ENCODE measurements at regions not wholly inside any gene's neighbourhood (a gene's known extent, or its start where the extent isn't known, plus 50 kb on each side); places are given as distances from the start of the nearest gene placed in this dataset.
"Not testable (repeated sequence)": the region's sequence is repeated elsewhere in the genome, so short reads cannot be mapped to it uniquely, and the experiment has no call there.

DNA sequence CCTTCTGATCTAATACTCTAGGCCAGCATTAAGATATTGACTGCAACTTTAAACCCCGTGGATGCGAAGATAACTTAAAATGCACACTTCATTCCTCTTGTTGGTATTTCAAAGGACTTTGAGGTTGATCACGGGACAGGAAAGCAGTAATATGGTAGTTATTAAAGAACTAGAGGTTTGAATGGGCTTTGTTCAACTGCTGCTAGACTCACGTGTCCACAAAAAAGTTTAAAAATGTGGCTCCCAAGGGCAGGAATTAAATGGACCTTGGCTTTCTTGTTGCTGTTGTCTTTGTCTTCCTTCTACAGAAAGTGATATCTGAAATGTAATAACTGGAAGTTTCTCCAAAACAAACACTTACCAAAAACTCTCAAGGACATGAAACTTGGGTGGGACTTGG, 186.3 kb downstream of the XPNPEP1 start:
- ChIA-PET POLR2A (no interaction called here), CTCF (no interaction called here)
- intact Hi-C loops (cut with micrococcal nuclease; ENCODE audit: unreplicated experiment) = no loop called here
- ATAC-seq (no peak), DNase-seq (ENCODE audit: low read depth, low spot score) (no peak)
- Histone ChIP-seq H3K4me3 (ENCODE audit: low read depth in 2 of 2, low read length in 2 of 2) (no peak overlapping the region), H3K9me3 (ENCODE audit: control insufficient read depth, insufficient read depth, low read depth, low read length) (no peaks in the 10 kb centered on the region), H3K27ac (ENCODE audit: low read length) (no peak overlapping the region), H3K36me3 (ENCODE audit: control insufficient read depth, insufficient read depth, low read length) (no peaks in the 10 kb centered on the region), H3K4me1 (ENCODE audit: control insufficient read depth, insufficient read depth, low read length) (no peaks in the 10 kb centered on the region), H3K27me3 (ENCODE audit: control insufficient read depth, insufficient read depth, low read length) (no peaks in the 10 kb centered on the region)
- BruUV-seq (replicated peaks) = no TSS peak
- in situ Hi-C loops (cut with HindIII; ENCODE audit: low pct_unique_long_range_greater_than_20kb, low sequenced_read_pairs) = no loop called here
- TF ChIP-seq, protein P1, sequence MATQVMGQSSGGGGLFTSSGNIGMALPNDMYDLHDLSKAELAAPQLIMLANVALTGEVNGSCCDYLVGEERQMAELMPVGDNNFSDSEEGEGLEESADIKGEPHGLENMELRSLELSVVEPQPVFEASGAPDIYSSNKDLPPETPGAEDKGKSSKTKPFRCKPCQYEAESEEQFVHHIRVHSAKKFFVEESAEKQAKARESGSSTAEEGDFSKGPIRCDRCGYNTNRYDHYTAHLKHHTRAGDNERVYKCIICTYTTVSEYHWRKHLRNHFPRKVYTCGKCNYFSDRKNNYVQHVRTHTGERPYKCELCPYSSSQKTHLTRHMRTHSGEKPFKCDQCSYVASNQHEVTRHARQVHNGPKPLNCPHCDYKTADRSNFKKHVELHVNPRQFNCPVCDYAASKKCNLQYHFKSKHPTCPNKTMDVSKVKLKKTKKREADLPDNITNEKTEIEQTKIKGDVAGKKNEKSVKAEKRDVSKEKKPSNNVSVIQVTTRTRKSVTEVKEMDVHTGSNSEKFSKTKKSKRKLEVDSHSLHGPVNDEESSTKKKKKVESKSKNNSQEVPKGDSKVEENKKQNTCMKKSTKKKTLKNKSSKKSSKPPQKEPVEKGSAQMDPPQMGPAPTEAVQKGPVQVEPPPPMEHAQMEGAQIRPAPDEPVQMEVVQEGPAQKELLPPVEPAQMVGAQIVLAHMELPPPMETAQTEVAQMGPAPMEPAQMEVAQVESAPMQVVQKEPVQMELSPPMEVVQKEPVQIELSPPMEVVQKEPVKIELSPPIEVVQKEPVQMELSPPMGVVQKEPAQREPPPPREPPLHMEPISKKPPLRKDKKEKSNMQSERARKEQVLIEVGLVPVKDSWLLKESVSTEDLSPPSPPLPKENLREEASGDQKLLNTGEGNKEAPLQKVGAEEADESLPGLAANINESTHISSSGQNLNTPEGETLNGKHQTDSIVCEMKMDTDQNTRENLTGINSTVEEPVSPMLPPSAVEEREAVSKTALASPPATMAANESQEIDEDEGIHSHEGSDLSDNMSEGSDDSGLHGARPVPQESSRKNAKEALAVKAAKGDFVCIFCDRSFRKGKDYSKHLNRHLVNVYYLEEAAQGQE (IDR thresholded peaks at IDR 0.05; ENCODE audit: insufficient read depth in 1 of 2, low read depth in 2 of 2, low read length in 1 of 2) = no peak

DNA sequence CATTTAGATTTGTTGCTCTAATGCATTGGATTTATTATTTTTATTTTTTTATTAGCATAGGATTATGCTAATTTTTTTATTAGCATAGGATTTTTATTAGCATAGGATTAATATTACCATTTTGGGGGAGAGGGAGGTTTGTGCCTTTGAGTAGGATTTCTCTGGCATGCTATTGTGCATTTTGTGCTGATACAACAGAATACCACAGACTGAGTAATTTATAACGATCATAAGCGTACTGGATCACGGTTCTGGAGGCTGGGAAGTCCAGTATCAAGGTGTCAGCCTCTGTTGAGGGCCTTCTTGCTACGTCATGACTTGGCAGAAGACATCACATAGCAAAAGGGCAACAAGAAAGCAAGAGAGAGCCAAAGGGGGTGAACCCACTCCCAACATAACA, 187.5 kb downstream of the XPNPEP1 start:
- BruUV-seq (replicated peaks) = no TSS peak
- no peaks in the 10 kb centered on the region for H3K36me3 ChIP-seq (ENCODE audit: control insufficient read depth, insufficient read depth, low read length)
- H3K27ac ChIP-seq (ENCODE audit: low read length) = no peak overlapping the region
- no peaks in the 10 kb centered on the region for H3K9me3 ChIP-seq (ENCODE audit: control insufficient read depth, insufficient read depth, low read depth, low read length)
- ChIA-PET CTCF (no interaction called here), POLR2A (no interaction called here)
- DNase-seq (ENCODE audit: low read depth, low spot score) (no peak), ATAC-seq (no peak)
- TF ChIP-seq TCF7L2 (IDR thresholded peaks at IDR 0.05; ENCODE audit: low read depth, low read length) = no peak
- in situ Hi-C loops (cut with HindIII; ENCODE audit: low pct_unique_long_range_greater_than_20kb, low sequenced_read_pairs) = no loop called here
- no peaks in the 10 kb centered on the region for H3K4me1 ChIP-seq (ENCODE audit: control insufficient read depth, insufficient read depth, low read length)
- intact Hi-C loops (cut with micrococcal nuclease; ENCODE audit: unreplicated experiment) = no loop called here
- no peaks in the 10 kb centered on the region for H3K27me3 ChIP-seq (ENCODE audit: control insufficient read depth, insufficient read depth, low read length)
- H3K4me3 ChIP-seq (ENCODE audit: low read depth in 2 of 2, low read length in 2 of 2) = no peak overlapping the region

GRCh38 chr10:109732254-109732965, 190.9 kb downstream of the XPNPEP1 start:
- TF ChIP-seq POLR2AphosphoS5 (IDR thresholded peaks at IDR 0.05; ENCODE audit: low read depth, low read length) = no peak
- TF ChIP-seq TCF7L2 (IDR thresholded peaks at IDR 0.05; ENCODE audit: low read depth, low read length) = no peak
- TF ChIP-seq SIN3A (IDR thresholded peaks at IDR 0.05; ENCODE audit: borderline replicate concordance, insufficient read depth, low read depth, low read length) = no peak
- TF ChIP-seq, protein P2, sequence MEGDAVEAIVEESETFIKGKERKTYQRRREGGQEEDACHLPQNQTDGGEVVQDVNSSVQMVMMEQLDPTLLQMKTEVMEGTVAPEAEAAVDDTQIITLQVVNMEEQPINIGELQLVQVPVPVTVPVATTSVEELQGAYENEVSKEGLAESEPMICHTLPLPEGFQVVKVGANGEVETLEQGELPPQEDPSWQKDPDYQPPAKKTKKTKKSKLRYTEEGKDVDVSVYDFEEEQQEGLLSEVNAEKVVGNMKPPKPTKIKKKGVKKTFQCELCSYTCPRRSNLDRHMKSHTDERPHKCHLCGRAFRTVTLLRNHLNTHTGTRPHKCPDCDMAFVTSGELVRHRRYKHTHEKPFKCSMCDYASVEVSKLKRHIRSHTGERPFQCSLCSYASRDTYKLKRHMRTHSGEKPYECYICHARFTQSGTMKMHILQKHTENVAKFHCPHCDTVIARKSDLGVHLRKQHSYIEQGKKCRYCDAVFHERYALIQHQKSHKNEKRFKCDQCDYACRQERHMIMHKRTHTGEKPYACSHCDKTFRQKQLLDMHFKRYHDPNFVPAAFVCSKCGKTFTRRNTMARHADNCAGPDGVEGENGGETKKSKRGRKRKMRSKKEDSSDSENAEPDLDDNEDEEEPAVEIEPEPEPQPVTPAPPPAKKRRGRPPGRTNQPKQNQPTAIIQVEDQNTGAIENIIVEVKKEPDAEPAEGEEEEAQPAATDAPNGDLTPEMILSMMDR (IDR thresholded peaks at IDR 0.05) = no peak
- TF ChIP-seq, protein P1 (IDR thresholded peaks at IDR 0.05; ENCODE audit: insufficient read depth in 1 of 2, low read depth in 2 of 2, low read length in 1 of 2) = no peak
- ATAC-seq = no peak

DNA sequence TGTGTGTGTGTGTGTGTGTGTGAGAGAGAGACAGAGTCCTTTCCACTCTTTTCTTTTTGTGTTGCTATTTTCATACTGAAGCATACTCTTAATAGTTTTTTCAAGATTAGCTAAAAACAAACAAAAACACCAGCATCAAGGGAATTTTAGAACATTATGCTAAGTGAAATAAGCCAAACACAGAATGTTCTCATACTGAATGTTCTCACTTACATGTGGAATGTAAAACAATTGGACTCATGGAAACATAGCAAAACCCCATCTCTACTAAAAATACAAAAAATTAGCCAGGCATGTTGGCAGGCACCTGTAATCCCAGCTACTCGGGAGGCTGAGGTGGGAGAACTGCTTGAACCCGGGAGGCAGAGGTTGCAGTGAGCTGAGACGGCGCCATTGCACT, 193.4 kb downstream of the XPNPEP1 start:
- CTCF ChIA-PET = interaction anchor here (0.6 kb wide), 1 partner anchor 351 kb away, joined by 3 read pairs; no protein-coding TSS in a partner anchor
- intact Hi-C loops (cut with micrococcal nuclease; ENCODE audit: unreplicated experiment); DNase-seq (ENCODE audit: low read depth, low spot score); H3K27me3 ChIP-seq (ENCODE audit: control insufficient read depth, insufficient read depth, low read length); POLR2A ChIA-PET; H3K4me1 ChIP-seq (ENCODE audit: control insufficient read depth, insufficient read depth, low read length); H3K27ac ChIP-seq (ENCODE audit: low read length); H3K9me3 ChIP-seq (ENCODE audit: control insufficient read depth, insufficient read depth, low read depth, low read length); H3K36me3 ChIP-seq (ENCODE audit: control insufficient read depth, insufficient read depth, low read length); H3K4me3 ChIP-seq (ENCODE audit: low read depth in 2 of 2, low read length in 2 of 2); in situ Hi-C loops (cut with HindIII; ENCODE audit: low pct_unique_long_range_greater_than_20kb, low sequenced_read_pairs); BruUV-seq (replicated peaks); ATAC-seq: not testable (repeated sequence)

More at GRCh38 chr10:109732254-109732965, 190.9 kb downstream of the XPNPEP1 start:
- H3K36me3 ChIP-seq (ENCODE audit: control insufficient read depth, insufficient read depth, low read length) = no peaks in the 10 kb centered on the region
- no peak for DNase-seq (ENCODE audit: low read depth, low spot score)
- CTCF ChIA-PET = no interaction called here
- no peaks in the 10 kb centered on the region for H3K4me1 ChIP-seq (ENCODE audit: control insufficient read depth, insufficient read depth, low read length)
- intact Hi-C loops (cut with micrococcal nuclease; ENCODE audit: unreplicated experiment) (no loop called here), in situ Hi-C loops (cut with HindIII; ENCODE audit: low pct_unique_long_range_greater_than_20kb, low sequenced_read_pairs) (no loop called here)
- H3K4me3 ChIP-seq (ENCODE audit: low read depth in 2 of 2, low read length in 2 of 2) = no peak overlapping the region
- no TSS peak for BruUV-seq (replicated peaks)
- H3K27me3 ChIP-seq (ENCODE audit: control insufficient read depth, insufficient read depth, low read length) = no peaks in the 10 kb centered on the region
- H3K27ac ChIP-seq (ENCODE audit: low read length) = no peak overlapping the region
- no peaks in the 10 kb centered on the region for H3K9me3 ChIP-seq (ENCODE audit: control insufficient read depth, insufficient read depth, low read depth, low read length)
- POLR2A ChIA-PET = no interaction called here

All from Panc1 (cell line).